Medulla oblongata (tissue), 1 donor: ENCODE measurements at regions not wholly inside any gene's neighbourhood (a gene's known extent, or its start where the extent isn't known, plus 50 kb on each side); places are given as distances from the start of the nearest gene placed in this dataset.
A peak's percentile ranks its signal among the peaks of the same experiment; 100 is the strongest.

Source experiments
- DNase-seq: peaks from one replicate; pipeline ENCODE4 v3.0.0-alpha.2; 2015; ENCODE audit errors: extremely low spot score

DNA sequence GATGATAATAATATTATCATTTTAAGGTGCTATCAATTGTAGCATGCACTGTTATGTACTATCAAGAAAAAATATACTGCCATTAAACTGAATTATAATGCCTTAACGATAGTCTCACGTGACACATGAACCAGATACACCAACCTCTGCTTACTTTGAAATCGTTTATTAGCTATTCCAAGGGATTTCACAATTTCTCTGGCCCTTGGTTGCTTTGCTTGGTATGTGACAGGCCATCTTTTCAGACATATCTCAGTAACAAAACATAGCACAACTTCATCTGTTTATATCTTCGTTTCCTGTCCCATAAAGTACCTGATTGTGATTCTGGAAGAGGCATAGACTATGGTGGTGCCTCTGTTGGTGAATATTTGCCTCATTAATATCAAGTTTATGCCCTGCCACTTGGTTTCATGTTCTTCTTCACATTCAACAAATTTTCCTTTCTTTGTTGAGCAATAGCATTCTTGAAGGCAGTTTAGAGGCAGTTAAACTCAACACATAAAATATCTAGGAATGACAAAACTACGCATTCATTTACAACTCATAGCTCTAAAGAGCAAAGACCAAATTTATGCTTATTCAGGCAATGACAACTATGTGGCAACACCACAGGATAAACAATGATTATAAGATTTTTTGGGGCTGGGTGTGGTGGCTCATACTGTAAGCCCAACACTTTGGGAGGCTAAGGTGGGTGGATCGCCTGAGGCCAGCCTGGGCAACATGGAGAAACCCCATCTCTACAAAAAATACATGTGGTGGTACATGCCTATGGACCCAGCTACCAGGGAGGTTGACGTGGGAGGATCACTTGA lies 84.3 kb downstream of the MCFD2 start:
- no peak for DNase-seq

DNA sequence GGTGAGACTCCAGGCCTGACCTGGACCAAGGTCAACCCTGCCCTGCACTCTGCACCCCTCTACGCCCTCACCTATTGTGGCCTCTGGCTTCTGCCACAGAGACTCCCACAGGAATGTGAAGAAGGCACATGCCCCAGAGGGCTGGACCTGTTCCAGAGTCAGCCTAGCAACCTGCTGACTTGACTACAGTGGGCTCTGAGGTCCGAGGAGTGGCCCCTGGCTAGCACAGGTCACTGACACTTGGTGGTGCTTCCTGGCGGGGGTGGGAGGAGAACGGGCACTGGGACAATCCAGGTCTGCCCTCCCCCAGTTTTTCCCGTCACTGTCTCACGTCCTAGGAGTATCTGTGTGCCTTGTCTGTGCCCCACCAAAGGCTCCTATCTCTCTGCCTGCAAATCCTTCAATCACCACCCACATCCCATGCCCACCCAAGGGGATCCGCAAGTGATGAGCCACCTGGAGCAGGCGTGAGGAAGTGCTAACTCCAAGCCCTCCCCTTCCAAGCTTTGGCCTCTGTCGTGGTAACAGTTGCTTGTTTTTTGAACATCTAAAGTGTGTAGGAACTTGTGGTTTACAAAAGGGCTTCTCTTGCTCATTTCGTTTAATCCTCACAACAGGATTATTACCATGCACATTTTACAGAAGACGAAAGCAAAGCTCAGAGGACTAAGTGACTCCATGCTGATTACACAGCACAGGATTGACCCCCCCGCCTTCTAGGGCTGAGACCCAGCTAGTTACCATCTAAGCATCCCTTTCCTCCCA lies 86.2 kb downstream of the MCFD2 start:
- no peak for DNase-seq

DNA sequence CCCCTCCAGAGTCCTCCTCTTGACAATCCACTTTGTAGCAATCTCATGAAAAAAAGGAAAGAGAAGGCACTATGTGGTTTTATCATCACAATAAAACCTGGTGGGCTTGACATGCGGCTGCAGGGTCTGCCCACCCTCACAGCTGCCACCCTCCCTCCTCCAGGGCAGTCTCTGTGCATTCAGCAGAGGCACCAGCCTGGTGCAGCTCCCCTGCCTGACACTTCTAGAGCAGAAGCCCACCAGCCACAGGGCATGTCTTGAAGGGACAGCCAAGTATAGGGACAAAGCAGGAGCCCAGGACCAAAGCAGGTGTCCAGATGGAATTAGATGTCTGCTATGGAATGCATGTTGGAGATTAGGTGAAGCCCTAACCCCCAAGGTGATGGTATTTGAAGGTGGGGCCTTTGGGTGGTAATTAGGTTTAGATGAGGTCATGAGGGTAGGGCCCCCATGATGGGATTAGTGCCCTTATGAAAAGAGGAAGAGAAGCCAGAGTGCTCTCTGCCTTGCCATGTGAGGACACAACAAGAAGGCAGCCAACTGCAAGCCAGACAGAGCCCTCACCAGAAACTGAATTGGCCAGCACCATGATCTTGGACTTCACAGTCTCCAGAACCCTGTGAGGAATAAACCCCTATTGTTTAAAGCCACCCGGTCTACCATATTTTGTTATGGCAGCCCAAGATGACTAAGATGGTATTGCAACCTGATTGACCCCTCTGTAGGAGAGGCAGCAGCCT lies 86.9 kb downstream of the MCFD2 start:
- DNase-seq = no peak

DNA sequence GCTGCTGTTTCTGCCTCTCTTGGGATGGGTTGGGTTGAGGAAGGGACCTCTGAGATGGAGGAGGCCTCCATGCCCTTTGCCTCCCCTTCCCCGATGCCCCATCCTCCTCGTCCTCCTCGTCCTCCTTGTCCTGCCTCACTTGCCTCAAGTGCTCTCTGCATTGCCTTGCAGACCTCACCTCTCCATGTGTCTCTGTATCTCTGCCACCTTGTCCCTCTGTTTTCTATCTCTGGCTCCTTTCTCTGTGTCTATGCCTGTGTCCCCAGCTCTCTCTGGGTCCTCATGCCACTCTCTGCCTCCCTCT lies 87.5 kb downstream of the MCFD2 start:
- DNase-seq = no peak

DNA sequence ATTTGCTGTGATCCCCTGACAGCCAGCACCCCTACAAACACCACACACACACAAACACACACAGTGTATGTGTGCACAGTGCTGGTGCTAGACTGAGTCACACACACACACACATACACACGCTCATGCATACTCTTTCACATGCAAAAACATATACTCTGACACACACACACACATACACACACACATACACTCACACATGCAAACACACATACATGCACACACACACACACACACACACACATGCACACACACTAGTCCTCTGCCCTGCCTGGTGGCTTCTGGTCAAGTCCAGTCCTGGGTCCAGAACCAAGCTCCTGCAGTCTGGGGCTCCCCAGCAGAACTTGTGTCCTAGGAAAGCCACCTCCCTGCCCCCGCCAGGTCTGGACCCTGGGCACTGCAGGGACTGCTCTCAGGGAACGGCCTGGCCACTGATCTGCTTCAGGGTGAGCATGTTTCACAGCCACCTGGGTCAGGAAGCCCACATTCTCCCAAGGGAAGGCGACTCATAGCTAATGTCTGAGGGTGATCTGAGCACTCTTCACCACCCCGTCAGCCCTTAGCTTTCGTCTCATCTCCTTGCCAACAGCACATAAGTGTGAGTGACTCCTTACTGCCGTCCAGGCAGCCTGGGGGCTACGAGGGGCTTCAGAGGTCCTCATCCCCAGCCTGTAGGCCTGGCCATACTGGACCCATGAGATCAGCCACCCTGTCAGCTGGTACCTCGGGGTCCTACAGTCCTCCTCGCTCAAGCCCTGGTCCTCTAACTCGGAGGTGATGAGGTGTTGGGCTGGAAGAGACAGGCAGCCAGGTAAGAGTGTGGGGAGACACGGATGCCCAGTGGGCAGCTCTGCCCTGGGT lies 88.1 kb downstream of the MCFD2 start:
- DNase-seq = no peak

DNA sequence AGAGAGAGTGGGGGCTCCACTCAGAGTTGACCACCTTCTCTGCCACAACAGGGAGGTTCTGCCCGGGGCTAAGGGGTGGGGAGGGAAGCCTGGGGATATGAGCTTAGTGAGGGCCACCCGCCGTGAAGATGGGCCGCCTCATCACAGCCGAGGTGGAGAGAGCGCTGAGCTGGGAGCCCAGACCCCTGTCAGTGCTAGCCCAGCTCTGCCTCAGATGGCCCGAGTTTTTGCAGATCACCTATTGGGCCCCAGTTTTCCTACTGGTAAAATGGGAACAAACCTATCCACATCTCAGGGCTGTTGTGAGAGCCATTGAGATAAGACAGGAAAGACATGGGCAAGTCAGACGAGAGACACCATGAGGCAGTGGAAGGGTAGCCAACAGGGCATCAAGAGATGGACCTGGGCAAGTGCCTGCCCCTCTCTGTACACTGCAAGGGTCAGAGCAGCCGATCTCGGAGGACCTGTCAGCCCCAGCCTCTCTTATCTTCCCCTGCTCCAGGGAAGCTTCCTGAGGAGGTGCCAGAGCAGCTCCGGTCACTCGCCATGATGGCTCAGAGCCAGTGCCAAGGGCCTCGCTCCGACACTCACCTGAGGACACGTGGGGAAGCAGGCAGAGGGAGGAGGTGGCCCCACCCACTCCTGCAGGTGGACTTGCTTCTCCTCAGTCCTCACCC lies 88.9 kb downstream of the MCFD2 start:
- no peak for DNase-seq

DNA sequence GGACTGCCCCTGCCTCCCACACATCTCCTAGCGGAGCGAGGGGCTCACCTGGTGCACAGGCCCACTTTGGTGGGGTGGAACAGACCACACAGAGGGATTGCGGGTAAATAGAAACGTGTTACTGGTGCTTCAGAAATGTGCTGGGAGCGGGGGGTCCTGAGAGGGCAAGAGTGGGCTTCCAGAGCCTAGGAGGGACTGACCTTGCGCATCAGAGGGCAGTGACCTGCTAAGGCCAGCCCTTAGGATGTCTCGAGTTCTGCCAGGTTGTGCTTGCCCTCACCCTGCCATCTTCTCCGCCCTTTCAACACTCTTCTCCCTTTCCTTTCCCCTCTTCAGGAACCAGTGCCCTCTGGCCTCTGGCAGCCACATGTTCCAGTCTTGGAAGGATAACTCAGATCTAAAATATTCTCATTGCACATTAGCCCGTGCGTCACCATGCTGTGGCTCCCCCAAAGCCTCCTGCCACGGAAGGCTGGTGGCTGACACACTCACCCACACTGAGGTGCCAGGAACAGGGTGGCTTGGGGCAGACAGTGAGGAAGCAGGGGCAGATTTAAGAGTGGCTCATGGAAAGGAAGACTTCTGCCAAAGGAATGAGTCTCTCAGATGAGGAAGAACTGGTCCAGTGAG lies 89.6 kb downstream of the MCFD2 start:
- DNase-seq = no peak

DNA sequence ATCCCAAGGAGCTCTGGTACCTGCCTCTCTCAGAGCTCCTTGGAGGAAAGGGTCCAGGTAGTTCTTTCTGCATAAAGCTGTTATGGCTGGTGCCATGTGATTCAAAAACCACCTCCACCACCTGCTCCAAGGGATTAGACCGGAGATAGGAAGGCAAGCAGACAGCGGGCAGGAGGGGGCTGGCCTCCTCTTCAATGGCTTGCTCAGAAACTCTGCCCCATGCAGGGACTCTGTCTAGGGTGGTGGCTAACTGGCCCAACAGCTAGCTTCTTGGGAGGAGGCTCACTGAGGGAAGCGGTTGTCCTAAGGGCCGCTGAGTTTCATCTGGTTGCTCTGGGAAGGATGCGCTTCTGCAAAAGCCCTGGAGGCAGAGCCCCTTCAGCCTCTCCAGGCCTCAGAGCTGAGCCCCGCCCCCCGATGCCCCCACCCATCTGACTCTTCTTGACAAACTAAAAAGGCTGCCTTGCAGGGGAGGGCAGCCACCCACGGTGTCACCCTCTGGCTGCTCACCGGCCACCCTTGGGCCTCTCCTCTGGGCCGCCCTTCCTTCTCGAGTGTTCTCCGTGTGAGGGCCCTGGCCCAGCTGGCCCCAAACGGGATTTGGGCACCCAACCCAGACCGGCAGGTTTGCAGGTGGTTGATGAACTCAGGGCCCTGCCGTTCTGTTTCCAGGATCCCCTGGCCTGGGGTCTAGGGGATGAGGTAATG lies 90.2 kb downstream of the MCFD2 start:
- no peak for DNase-seq

DNA sequence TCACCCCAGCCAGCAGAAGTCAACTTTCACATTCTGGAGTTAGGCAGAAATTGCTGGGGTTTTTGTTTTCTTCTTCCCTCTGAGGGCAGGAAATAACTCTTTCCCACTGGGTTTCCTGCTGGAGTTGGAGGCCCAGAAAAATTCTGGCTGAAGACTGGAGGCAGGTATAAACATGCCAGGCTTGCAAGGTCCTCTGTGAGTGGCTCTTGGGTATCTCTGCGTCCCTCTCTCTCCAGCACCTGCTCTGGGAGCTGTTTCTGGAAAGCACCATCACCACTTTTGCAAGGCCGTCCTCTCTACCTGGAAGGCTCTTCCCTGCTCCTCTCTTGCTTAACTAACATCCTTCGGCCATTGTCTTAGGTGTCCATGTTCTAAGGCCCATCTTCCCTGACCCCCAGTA lies 91.0 kb downstream of the MCFD2 start:
- no peak for DNase-seq

DNA sequence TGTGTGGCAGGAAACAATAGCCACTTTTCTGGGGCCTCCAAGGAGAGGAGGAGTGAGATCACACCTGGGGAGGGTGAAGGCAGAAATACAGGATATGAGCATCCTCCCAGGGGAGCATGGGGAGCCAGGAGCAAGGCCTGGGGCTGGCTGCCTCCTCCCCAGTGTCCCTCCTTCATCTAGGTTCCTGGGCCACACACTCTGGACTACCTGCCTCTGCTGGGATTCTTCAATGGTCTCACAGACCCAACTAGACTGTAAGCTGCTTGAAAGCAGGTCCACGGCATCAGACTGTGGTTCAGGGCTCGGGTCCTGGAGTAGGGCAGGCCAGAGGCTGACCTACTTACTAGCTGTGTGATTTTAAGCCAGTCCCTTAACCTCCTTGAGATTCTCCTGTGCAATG lies 94.0 kb downstream of the MCFD2 start:
- no peak for DNase-seq

DNA sequence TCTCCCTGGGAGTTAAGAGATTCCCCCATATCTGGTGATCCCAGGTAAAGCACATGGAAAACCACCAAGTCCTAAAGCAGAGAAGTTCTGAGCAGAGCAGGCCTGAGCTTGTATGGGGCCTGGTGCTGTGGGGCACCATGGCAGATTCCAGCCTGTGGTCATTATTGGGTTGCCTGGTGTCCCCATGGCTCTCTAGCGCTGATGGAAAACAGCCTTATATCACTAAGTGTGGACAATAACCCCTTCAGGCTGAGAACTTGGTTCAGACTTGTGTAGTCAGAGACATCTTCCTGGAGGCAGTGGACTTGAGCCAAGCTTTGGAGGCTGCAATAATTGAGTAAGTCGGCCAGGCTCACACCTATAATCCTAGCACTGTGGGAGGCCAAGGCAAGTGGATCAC lies 96.8 kb downstream of the MCFD2 start:
- DNase-seq = no peak

DNA sequence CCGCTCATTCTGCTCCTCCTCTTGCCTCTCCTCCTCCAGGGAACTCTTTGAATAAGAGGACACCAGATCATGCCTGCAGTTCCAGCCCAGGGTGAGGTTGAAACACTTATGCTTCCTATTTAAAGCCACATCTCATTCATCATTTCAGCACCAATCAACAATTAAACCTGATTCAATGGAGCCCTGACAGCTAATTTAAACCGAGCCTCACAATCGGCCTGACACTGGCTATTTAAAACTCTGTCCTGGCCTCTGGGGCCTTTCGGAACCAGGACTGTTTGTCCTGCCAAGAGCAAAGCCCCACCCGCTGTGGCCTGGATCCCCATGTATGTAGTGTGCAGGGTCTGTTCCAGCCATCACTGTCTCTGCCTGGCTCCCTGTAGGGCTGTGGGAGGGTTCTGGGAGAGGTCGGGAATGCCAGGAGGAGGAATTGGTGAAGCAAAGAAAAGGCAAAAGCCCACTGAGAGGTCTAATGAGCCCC lies 97.4 kb downstream of the MCFD2 start:
- peak; percentile 37 for DNase-seq

DNA sequence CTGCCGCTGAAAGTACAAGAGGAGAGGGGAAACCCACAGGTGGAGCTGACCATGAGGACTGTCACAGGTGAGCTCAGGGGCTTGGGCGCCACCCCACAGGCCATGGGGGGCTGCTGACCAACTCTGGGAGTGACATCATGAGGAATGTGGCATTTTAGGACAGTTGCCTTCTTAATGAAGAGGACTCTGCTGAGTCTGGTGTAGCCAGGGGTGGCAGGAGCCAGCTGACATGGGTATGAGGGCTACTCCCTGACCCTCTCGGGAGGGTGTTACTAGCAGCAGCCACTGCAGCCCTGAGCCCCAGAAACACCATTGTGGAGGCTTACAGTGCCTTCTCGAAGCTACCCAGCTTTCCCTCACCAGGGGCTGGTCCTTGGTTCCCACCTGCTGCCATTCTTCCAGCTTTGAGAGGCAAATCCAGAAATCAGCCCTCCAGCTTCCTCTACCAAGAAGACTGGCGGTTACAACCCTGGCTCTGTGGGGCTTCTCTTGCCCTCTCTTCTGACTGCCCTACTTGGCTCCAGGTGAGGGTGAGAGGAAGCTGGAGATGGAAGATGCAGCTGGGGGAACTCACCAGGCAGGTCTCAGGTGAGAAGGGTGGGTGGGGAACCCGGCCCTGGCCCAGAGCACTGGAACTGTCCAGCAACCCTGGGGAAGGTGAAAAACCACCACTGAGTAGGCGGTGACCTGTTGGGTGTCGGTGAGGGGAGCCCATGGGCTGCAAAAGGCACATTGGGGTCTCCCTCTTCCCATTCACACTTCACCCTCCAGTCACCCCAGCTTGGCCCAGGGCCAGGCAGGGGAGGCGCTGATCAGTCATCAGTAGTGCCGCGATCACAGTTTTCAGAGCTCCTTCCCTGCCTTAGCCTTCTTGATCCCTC lies 98.5 kb downstream of the MCFD2 start:
- DNase-seq = no peak

DNA sequence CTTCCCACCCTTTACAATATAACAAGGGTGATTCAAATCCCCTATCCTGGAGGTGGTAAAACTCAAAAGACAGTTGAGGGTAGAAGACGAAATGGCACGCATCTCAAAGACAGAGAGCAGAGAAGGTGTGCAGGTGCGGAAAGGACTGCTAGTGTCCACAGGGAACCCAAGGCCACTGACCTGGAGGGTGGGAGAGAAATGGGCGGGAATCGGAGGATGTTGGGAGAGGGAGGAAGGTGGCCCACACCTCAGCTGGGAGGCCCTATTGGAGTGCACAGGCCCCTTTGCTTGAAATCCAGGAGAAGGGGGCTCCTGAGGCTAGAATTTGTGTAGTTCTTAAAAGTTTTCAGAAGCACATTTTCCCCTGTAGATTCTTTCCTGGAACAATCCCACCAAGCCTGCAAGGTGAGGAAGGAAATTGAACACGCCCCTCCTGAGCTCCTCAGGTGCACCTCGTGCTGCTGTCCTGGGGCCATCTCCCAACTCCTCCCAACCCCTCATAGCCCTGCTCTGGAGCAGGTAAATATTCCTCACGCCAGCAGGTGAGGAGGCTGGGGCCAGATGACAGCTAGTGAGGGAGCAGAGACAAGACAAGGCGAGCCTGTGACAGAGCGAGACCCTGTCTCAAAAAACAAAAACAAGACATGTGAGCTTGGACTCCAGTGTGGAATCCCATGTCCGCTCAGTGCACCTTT lies 99.3 kb downstream of the MCFD2 start:
- no peak for DNase-seq

DNA sequence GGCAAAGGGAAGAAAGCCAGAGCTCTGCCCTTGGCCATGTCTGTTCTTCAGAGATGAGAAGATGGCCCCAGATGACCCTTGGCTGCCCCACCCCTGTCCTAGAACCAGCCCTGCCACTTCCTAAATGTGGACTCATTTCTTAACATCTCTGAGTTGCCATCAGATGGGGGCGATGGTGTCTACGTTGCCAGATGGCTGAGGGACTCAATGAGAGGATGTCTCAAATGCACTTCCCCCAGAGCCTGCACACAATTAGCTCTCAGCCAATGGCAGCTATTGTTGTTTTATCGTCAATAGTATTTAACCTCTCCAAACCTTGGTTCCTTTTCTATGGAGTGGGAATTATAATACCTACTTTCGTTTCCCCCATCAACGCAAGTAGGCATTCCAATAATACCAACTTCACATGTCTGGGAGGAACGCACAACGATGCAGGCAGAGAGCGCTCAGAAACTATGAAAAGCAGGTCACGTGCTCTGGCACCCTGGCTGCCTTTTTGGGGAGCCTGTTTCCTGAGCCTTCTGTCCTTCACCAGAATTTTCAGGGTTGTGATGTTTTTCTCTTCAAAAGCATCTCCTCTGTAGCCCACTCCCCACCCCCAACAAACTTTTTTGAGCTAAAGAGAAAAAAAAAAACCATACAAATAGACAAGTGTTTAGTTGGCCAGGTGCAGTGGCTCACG lies 100.3 kb downstream of the MCFD2 start:
- no peak for DNase-seq

DNA sequence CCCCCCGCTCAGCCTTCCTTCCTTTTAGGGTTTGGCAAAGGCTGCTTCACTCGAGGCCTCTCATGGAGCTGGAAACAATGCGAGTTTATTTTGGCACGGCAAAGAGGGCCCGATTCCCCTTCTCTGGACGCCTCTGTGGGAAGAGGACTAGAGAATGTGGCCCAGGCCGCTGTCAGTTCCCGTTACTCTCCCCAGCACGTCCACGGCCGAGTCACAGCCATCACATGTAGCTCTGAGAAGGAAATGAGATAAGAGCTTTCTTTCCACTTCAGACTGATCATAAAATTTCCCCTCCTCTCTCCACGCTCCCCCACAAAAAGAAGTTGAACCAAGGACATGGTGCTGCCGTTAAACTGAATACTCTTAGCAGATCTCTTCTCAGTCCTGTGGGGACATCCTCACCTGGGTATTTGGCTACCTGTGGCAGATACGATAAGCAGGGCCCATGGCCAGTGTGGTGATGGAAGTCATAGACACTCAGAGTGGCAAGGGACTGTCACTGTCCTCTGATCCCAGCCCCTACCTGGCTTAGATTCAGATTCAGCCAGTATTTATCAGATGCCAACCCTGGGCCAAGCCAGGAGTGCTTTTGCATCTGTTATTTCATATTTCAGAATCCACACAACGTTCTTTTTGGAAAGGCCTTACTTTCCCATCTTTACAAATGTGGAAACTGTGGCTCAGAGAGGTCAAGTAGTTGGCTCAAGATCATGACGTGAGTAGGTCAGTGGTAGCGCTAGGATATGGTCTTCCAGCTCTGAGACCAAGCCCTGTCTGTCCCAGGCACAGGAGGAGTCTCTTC lies 101.2 kb downstream of the MCFD2 start:
- peak; percentile 13 for DNase-seq

DNA sequence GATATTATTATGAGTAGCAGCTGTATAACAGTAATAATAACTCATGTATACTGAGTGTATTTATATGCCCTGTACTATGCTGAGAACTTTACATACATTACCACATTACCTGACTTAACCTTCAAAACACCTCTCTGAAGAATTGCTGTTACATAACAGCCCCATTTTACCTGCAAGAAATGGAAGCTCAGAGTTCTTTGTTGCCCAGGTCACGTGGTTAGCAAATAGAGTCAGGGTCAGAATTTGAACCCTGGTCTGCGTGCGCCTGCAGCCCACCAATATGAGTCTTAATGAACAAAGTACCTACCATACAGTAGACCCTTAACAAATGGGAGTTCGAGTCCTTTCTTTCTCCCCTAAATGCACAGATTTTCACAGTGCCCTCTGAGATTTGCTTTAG lies 101.9 kb downstream of the MCFD2 start:
- DNase-seq = no peak
